Medulla oblongata (tissue), 1 donor: ENCODE measurements at regions not wholly inside any gene's neighbourhood (a gene's known extent, or its start where the extent isn't known, plus 50 kb on each side); places are given as distances from the start of the nearest gene placed in this dataset.

Experiments used
- DNase-seq: peaks from one replicate; pipeline ENCODE4 v3.0.0-alpha.2; 2015; ENCODE audit errors: extremely low spot score

- no peak for DNase-seq
Measured at GRCh38 chr16:79543219-79543618, 57.3 kb downstream of the MAF start.

GRCh38 chr16:79542237-79542774 lies 58.2 kb downstream of the MAF start:
- peak; percentile 83 for DNase-seq

- no peak for DNase-seq
Measured at GRCh38 chr16:79540825-79541595, 59.5 kb downstream of the MAF start.

- DNase-seq: no peak
Measured at GRCh38 chr16:79537584-79537983, 63.0 kb downstream of the MAF start.

GRCh38 chr16:79536958-79537357 lies 63.6 kb downstream of the MAF start:
- no peak for DNase-seq

- DNase-seq: peak; percentile 48
Measured at GRCh38 chr16:79535130-79535529, 65.4 kb downstream of the MAF start.

- no peak for DNase-seq
Measured at GRCh38 chr16:79534143-79534542, 66.4 kb downstream of the MAF start.

- DNase-seq: no peak
Measured at GRCh38 chr16:79533292-79533691, 67.2 kb downstream of the MAF start.

GRCh38 chr16:79532785-79533184 lies 67.8 kb downstream of the MAF start:
- DNase-seq: no peak

GRCh38 chr16:79532273-79532672 lies 68.3 kb downstream of the MAF start:
- no peak for DNase-seq

GRCh38 chr16:79528338-79528737 lies 72.2 kb downstream of the MAF start:
- DNase-seq: no peak

GRCh38 chr16:79523971-79524370 lies 76.6 kb downstream of the MAF start:
- DNase-seq: no peak

GRCh38 chr16:79519448-79519847 lies 81.1 kb downstream of the MAF start:
- peak; percentile 28 for DNase-seq

GRCh38 chr16:79517156-79517555 lies 83.4 kb downstream of the MAF start:
- DNase-seq: no peak

GRCh38 chr16:79510879-79511278 lies 89.7 kb downstream of the MAF start:
- no peak for DNase-seq

GRCh38 chr16:79509906-79510305 lies 90.6 kb downstream of the MAF start:
- DNase-seq: no peak

- DNase-seq: peak; percentile 86
Measured at GRCh38 chr16:79509211-79509631, 91.3 kb downstream of the MAF start.

GRCh38 chr16:79508294-79508693 lies 92.2 kb downstream of the MAF start:
- peak; percentile 21 for DNase-seq

GRCh38 chr16:79505344-79505743 lies 95.2 kb downstream of the MAF start:
- no peak for DNase-seq

GRCh38 chr16:79503511-79503910 lies 97.0 kb downstream of the MAF start:
- DNase-seq: no peak

- DNase-seq: no peak
Measured at GRCh38 chr16:79501446-79501845, 99.1 kb downstream of the MAF start.

GRCh38 chr16:79500866-79501265 lies 99.7 kb downstream of the MAF start:
- no peak for DNase-seq

GRCh38 chr16:79500286-79500685 lies 100.3 kb downstream of the MAF start:
- DNase-seq: no peak

GRCh38 chr16:79498928-79499327 lies 101.6 kb downstream of the MAF start:
- DNase-seq: no peak
